ENCODE measurements at regions not wholly inside any gene's neighbourhood (a gene's known extent, or its start where the extent isn't known, plus 50 kb on each side); places are given as distances from the start of the nearest gene placed in this dataset.
"Not testable (repeated sequence)": the region's sequence is repeated elsewhere in the genome, so short reads cannot be mapped to it uniquely, and the experiment has no call there.

DNA sequence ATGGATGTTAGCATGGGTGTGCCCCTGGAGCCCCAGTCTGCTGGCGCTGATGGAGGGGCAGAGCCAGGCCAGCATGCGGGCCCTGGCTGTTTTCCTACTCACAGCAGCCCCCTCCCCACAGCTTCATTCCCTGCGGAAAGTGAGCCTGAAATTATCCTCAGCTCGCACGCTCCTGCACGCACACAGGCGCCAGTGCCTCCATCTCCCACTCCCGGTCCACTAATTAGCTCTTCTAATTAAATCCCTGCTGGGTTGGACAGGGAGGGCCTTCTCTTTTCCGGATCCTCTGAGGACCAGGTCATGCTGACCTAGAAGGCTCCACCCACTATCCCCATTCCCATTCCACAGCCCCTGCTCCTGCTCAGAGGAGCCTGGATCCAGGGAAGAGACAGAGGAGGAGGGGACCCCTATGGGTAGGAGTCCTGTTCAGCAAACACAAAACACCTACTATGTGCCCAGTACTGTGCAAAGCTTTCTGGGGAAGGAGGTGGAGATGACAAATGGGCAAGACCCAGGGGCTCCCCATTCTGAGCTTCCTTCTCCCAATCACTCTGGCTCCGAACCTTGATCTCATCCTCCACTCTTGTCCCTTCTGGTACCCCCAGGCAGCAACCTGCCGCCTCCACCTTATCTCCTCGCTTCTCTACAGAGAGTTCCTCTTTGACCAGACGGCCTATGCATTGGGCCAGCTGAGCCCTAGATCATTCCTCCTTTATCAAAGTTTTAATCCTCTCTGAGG, 70.2 kb upstream of the CCDC167 start:
- POLR2A ChIA-PET (ENCODE audit: partially characterized antibody) = no interaction called here
- Mint-ChIP-seq H3K36me3 (no peaks in the 10 kb centered on the region), H3K9me3 (peaks cover 0 to 3% (median 0%) of the 10 kb centered on the region in 8 donors), H3K4me3 (no peak overlapping the region), H3K4me1 (peaks cover 0 to 10% (median 5%) of the 10 kb centered on the region in 4 donors), H3K27ac (peak overlapping the region in 1 of 7 donors; percentile 48), H3K27me3 (no peaks in the 10 kb centered on the region)
- CTCF ChIA-PET (ENCODE audit: partially characterized antibody) = interaction anchor here (0.9 to 10.1 kb wide), 4 partner anchors 21 to 244 kb away, joined by 3 to 131 read pairs (median 6); no protein-coding TSS in a partner anchor
- no peak overlapping the region for H3K4me3 ChIP-seq (ENCODE audit: low read length in 2 of 2)
- H3K27ac ChIP-seq (ENCODE audit: low read depth, low read length) = no peak overlapping the region
- no peaks in the 10 kb centered on the region for H3K4me1 ChIP-seq (ENCODE audit: insufficient read depth, low read length)
- H3K36me3 ChIP-seq (ENCODE audit: insufficient read depth, low read length) = no peaks in the 10 kb centered on the region
- no peaks in the 10 kb centered on the region for H3K9me3 ChIP-seq (ENCODE audit: control insufficient read depth in 1 of 2, low read length in 2 of 2)
- no peak for DNase-seq
- no peaks in the 10 kb centered on the region for H3K27me3 ChIP-seq (ENCODE audit: insufficient read depth, low read length)
- intact Hi-C loops (cut with micrococcal nuclease) = no loop called here

DNA sequence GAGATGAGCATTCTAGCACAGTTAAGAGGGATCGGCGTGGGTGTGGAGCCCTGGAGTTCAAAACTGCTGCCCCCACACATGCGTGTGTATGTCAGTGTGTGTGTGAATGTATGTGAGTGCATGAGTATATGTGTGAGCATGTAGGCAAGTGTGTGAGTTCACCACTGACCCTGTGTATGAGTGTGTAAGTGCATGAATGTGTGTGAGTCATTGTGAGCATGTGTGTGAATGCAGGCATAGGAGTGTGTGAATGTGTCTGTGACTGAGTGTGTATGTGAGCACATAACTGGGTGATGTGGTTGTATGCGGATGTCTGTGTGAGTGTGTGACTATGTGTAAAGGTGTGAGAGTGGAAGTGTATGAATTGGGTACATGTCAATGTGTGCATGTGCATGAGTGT, 69.6 kb upstream of the CCDC167 start:
- H3K9me3 ChIP-seq (ENCODE audit: control insufficient read depth in 1 of 2, low read length in 2 of 2) = no peaks in the 10 kb centered on the region
- Mint-ChIP-seq H3K27me3 (no peaks in the 10 kb centered on the region), H3K4me3 (no peak overlapping the region), H3K4me1 (peaks cover 0 to 10% (median 5%) of the 10 kb centered on the region in 4 donors), H3K27ac (peak overlapping the region in 3 of 7 donors; percentile 0 to 36 (median 1)), H3K36me3 (no peaks in the 10 kb centered on the region), H3K9me3 (peaks cover 0 to 3% (median 0%) of the 10 kb centered on the region in 8 donors)
- no peaks in the 10 kb centered on the region for H3K36me3 ChIP-seq (ENCODE audit: insufficient read depth, low read length)
- H3K27me3 ChIP-seq (ENCODE audit: insufficient read depth, low read length) = no peaks in the 10 kb centered on the region
- POLR2A ChIA-PET (ENCODE audit: partially characterized antibody) = no interaction called here
- CTCF ChIA-PET (ENCODE audit: partially characterized antibody) = interaction anchor here (3.1 to 10.1 kb wide), 2 partner anchors 82 to 87 kb away, joined by 7 to 131 read pairs; no protein-coding TSS in a partner anchor
- intact Hi-C loops (cut with micrococcal nuclease) = no loop called here
- no peak for DNase-seq
- H3K4me3 ChIP-seq (ENCODE audit: low read length in 2 of 2) = no peak overlapping the region
- H3K4me1 ChIP-seq (ENCODE audit: insufficient read depth, low read length) = no peaks in the 10 kb centered on the region
- no peak overlapping the region for H3K27ac ChIP-seq (ENCODE audit: low read depth, low read length)

DNA sequence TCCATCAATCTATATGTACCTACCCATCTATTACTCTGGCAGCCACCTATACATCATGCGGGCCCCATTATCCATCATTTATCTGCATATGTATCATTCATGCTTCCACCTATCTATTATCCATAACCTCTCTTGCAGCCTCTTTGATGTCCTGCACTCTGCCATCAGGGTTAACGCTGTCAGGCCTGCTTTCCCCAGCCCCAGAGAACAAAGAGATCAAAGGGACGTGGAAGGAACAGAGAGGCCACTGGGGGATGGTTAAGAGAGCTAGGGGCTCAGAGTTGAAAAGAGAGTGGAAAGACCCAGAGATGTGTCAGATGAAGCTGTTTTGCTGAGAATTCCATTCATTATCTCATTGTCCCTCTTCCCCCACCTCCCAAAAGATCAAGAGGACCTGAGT, 67.3 kb upstream of the CCDC167 start:
- Mint-ChIP-seq H3K27ac (peak overlapping the region in 4 of 7 donors; percentile 1 to 87 (median 26)), H3K27me3 (no peaks in the 10 kb centered on the region), H3K36me3 (no peaks in the 10 kb centered on the region), H3K9me3 (peaks cover 0 to 3% (median 0%) of the 10 kb centered on the region in 8 donors), H3K4me1 (peaks cover 0 to 10% (median 5%) of the 10 kb centered on the region in 4 donors), H3K4me3 (peak overlapping the region in 3 of 8 donors; percentile 1 to 61 (median 18))
- Histone ChIP-seq H3K4me3 (ENCODE audit: low read length in 2 of 2) (no peak overlapping the region), H3K4me1 (ENCODE audit: insufficient read depth, low read length) (no peaks in the 10 kb centered on the region), H3K36me3 (ENCODE audit: insufficient read depth, low read length) (no peaks in the 10 kb centered on the region), H3K27me3 (ENCODE audit: insufficient read depth, low read length) (no peaks in the 10 kb centered on the region), H3K27ac (ENCODE audit: low read depth, low read length) (no peak overlapping the region), H3K9me3 (ENCODE audit: control insufficient read depth in 1 of 2, low read length in 2 of 2) (no peaks in the 10 kb centered on the region)
- ChIA-PET POLR2A (ENCODE audit: partially characterized antibody) (interaction anchor here (0.9 to 2.5 kb wide), 6 partner anchors 13 to 84 kb away, joined by 3 to 37 read pairs (median 4); no protein-coding TSS in a partner anchor), CTCF (ENCODE audit: partially characterized antibody) (interaction anchor here (0.6 to 10.1 kb wide), 21 partner anchors 10 to 546 kb away, joined by 3 to 131 read pairs (median 4); no protein-coding TSS in a partner anchor)
- intact Hi-C loops (cut with micrococcal nuclease) = loop anchor here (1.0 to 2.0 kb wide), 5 partner anchors 50 to 242 kb away; no protein-coding TSS in a partner anchor
- no peak for DNase-seq

DNA sequence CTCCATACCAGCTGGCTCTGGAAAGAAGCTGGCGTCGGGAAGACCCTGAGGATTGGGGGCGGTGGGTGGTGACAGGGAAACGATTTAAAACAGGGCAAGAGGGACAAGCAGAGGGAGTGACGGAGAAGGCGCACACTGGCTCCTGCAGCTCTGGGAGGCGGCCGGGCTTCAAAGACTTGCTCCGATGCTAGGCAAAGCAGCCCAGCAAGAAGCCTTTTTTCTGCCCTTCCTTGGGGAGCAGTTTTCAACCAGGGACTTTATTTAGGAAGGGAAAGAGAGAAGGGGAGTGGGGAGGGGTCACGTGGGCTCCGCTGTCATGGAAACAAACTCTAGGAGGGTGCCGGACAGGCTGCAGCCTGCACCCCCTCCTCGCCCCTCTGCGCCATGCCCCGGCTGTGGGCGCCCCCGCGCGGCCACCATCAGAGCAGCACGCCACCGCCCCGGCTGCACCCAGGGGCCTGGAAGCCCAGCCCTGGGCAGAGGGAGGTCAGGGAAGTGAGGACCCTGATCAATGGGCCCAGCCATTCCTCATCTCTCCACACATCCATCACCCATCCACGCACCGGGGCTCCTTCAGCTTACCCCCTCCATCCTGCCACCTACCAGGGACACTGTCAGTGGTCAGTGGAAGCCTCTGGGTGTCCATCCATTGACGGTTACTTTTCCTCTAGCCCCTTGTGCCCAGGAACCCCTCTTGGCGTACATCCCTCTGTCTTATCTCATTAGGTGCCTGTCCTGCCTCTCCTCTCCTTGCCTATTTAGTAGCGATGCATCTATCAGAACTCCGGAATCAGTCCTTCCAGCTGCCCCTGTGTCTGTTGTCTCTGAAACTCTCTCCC, 66.6 kb upstream of the CCDC167 start:
- Histone ChIP-seq H3K27me3 (ENCODE audit: insufficient read depth, low read length) (no peaks in the 10 kb centered on the region), H3K36me3 (ENCODE audit: insufficient read depth, low read length) (no peaks in the 10 kb centered on the region), H3K4me1 (ENCODE audit: insufficient read depth, low read length) (no peaks in the 10 kb centered on the region), H3K4me3 (ENCODE audit: low read length in 2 of 2) (peak overlapping the region in 1 of 2 donors; percentile 43), H3K27ac (ENCODE audit: low read depth, low read length) (no peak overlapping the region), H3K9me3 (ENCODE audit: control insufficient read depth in 1 of 2, low read length in 2 of 2) (no peaks in the 10 kb centered on the region)
- peak; percentile 64 to 74 (median 69) for DNase-seq
- Mint-ChIP-seq H3K4me3 (peak overlapping the region; percentile 46 to 77 (median 66)), H3K4me1 (peaks cover 0 to 10% (median 5%) of the 10 kb centered on the region in 4 donors), H3K27ac (peak overlapping the region in 6 of 7 donors; percentile 31 to 87 (median 70)), H3K36me3 (no peaks in the 10 kb centered on the region), H3K27me3 (no peaks in the 10 kb centered on the region), H3K9me3 (peaks cover 0 to 3% (median 0%) of the 10 kb centered on the region in 8 donors)
- ChIA-PET POLR2A (ENCODE audit: partially characterized antibody) (interaction anchor here (0.9 to 2.5 kb wide), 13 partner anchors 13 to 87 kb away, joined by 3 to 37 read pairs (median 4); partner anchors contain the start of gene CCDC167), CTCF (ENCODE audit: partially characterized antibody) (interaction anchor here (0.6 to 10.1 kb wide), 42 partner anchors 7 to 546 kb away, joined by 3 to 131 read pairs (median 5); no protein-coding TSS in a partner anchor)
- intact Hi-C loops (cut with micrococcal nuclease) = loop anchor here (1.0 to 2.0 kb wide), 5 partner anchors 49 to 242 kb away; no protein-coding TSS in a partner anchor

DNA sequence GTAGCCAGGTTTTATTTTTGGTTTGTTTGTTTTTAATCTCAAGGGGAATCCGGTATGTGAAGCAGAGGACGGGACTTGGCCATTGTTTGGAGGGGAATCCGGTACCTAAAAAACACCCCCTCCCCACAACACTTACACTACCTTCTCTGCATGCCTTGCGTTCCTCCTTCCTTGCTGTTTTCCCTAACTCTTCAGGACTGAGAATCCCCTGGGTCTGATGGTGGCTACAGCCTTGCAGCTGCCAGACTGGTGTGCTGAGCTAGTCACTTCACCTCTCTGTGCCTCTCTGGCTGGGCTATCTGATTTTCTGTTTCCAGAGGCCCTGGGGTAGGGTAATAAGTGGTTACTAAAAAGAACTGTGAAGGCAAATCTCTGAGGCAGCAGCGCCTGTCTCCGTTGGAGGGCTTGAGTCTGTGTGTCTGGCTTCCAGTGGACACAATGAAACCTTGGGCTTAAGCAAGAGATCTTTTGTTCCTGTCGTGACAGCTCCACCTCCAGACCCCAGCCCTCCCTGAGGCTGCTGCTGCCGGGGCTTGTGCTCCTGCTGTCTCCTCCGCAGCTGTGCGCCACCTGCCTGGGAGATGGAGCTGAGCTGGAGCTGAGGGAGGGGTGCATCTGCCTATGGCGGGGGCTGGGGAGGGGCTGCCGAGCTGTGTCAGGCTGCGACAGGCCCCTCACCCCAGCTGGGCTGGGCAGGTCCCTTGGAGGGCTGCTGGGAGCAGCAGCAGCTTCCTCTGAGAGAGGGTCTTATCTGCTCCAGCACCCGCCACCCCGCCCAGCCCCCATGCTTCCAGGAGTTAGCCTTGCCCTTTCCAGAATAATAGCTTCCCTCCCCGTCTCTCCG, 65.8 kb upstream of the CCDC167 start:
- Histone ChIP-seq H3K36me3 (ENCODE audit: insufficient read depth, low read length) (no peaks in the 10 kb centered on the region), H3K27me3 (ENCODE audit: insufficient read depth, low read length) (no peaks in the 10 kb centered on the region), H3K4me3 (ENCODE audit: low read length in 2 of 2) (peak overlapping the region in 1 of 2 donors; percentile 43), H3K27ac (ENCODE audit: low read depth, low read length) (no peak overlapping the region), H3K4me1 (ENCODE audit: insufficient read depth, low read length) (no peaks in the 10 kb centered on the region), H3K9me3 (ENCODE audit: control insufficient read depth in 1 of 2, low read length in 2 of 2) (no peaks in the 10 kb centered on the region)
- Mint-ChIP-seq H3K27ac (peak overlapping the region in 4 of 7 donors; percentile 43 to 82 (median 70)), H3K36me3 (no peaks in the 10 kb centered on the region), H3K4me3 (peak overlapping the region in 6 of 8 donors; percentile 66 to 77 (median 71)), H3K9me3 (peaks cover 0 to 3% (median 0%) of the 10 kb centered on the region in 8 donors), H3K27me3 (no peaks in the 10 kb centered on the region), H3K4me1 (peaks cover 4 to 10% (median 6%) of the 10 kb centered on the region in 4 donors)
- DNase-seq = no peak
- intact Hi-C loops (cut with micrococcal nuclease) = loop anchor here (1.0 to 2.0 kb wide), 5 partner anchors 48 to 241 kb away; no protein-coding TSS in a partner anchor
- ChIA-PET CTCF (ENCODE audit: partially characterized antibody) (interaction anchor here (0.7 to 10.1 kb wide), 35 partner anchors 8 to 251 kb away, joined by 3 to 131 read pairs (median 5); no protein-coding TSS in a partner anchor), POLR2A (ENCODE audit: partially characterized antibody) (interaction anchor here (0.9 to 2.5 kb wide), 11 partner anchors 14 to 87 kb away, joined by 3 to 37 read pairs (median 5); partner anchors contain the start of gene CCDC167)

DNA sequence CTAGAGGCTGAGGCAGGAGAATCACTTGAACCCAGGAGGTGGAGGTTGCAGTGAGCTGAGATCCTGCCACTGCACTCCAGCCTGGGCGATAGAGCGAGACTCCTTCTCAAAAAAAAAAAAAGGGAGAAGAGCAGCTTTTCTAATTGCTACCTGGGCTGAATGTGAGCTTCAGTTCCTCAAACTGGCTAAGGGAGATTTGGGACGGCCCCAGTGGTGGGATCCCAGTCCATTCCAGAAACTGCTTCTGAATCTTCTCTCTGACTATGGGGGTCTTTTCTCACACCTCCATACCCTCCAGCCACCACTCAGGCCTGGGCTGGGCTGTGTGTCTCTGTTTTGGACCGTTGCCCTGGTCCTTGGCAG, 63.2 kb upstream of the CCDC167 start:
- H3K27me3 ChIP-seq (ENCODE audit: insufficient read depth, low read length); H3K4me3 ChIP-seq (ENCODE audit: low read length in 2 of 2); H3K27ac ChIP-seq (ENCODE audit: low read depth, low read length); H3K27me3 Mint-ChIP-seq; H3K9me3 Mint-ChIP-seq; DNase-seq; POLR2A ChIA-PET (ENCODE audit: partially characterized antibody); intact Hi-C loops (cut with micrococcal nuclease); H3K36me3 ChIP-seq (ENCODE audit: insufficient read depth, low read length); H3K4me3 Mint-ChIP-seq; H3K9me3 ChIP-seq (ENCODE audit: control insufficient read depth in 1 of 2, low read length in 2 of 2); H3K36me3 Mint-ChIP-seq: not testable (repeated sequence)
- Mint-ChIP-seq H3K4me1 (peaks cover 18 to 33% (median 24%) of the 10 kb centered on the region in 4 donors), H3K27ac (peak overlapping the region in 2 of 7 donors; percentile 36 to 46)
- H3K4me1 ChIP-seq (ENCODE audit: insufficient read depth, low read length) = peaks cover 14% of the 10 kb centered on the region
- CTCF ChIA-PET (ENCODE audit: partially characterized antibody) = interaction anchor here (1.3 to 10.1 kb wide), 6 partner anchors 8 to 237 kb away, joined by 3 to 131 read pairs (median 5); no protein-coding TSS in a partner anchor

All from CD4-positive, alpha-beta memory T cell (primary cell).